Sciatic nerve (tissue), 2 donors: ENCODE measurements at regions not wholly inside any gene's neighbourhood (a gene's known extent, or its start where the extent isn't known, plus 50 kb on each side); places are given as distances from the start of the nearest gene placed in this dataset.
A peak's percentile ranks its signal among the peaks of the same experiment; 100 is the strongest.

Experiments
- ATAC-seq: fragments of 200-7000 bp; cut with Tn5 transposase; one replicate; pipeline ENCODE4 v1.9.1; 2020; ENCODE audit warnings: mild to moderate bottlenecking, moderate library complexity
- DNase-seq: peaks from one replicate; pipeline ENCODE4 v3.0.0-alpha.2; 2020; ENCODE audit warnings: low spot score
- intact Hi-C: fragments of 100-400 bp; cut with DNase I; formaldehyde crosslinking; loops from one replicate; pipeline ENCODE4 v1.14.2; 2022
- donor health status: DM: no; HTN: no; CAD: no.
- donor health status: DM: no; HTN: no; CAD: no.

DNA sequence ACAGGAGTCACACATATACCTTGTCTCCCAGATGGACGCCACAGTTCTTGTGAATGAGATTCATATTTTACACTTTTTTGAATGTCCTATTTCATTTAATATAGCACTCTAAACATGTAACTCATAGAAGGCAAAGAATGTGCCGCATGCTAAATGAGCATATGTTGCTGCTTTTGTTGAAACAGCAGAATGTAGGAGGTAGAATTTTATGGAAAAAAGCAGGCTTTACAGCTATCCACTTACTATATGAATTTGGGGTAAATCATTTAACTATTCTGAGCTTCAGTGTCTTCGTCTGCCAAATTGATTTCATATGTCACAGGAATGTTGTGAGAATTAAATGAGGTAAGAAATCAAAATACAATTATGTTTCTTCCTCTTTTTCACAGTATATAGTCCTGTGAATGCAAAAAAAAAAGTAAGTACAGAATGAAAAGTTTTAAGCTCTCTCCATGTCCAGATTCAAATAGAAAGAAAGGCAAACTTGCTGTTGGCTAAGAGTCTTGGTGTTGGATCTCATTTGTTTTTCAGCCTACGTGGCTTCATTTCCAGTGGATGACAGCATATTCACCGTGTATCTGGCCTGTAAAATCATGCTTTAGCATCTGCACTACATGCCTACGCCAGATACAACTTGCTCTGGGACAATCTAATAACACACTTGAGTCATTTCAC, 154.7 kb upstream of the CNTNAP5 start:
- ATAC-seq = peak; percentile 46
- DNase-seq = no peak
- intact Hi-C loops = no loop called here

DNA sequence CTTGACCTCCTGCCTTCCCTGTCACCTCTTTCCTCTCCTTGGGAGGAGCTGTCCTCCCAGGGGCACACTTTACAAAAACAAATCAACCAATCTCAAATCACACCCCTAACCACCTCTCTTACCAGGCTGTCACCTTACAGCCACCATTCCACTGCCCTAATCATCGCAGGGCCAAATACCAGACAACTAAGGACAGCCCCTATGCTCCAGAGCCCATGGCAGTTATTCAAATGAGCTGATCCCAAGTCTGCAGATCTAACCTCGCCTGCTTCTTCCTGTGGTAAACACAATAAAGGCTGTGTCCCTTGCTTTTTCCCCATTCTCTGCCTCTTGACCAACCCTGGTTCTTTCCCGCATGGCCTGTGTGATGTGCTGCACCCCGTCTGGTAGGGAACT, 154.2 kb upstream of the CNTNAP5 start:
- DNase-seq (no peak), ATAC-seq (peak; percentile 15)
- intact Hi-C loops = no loop called here

DNA sequence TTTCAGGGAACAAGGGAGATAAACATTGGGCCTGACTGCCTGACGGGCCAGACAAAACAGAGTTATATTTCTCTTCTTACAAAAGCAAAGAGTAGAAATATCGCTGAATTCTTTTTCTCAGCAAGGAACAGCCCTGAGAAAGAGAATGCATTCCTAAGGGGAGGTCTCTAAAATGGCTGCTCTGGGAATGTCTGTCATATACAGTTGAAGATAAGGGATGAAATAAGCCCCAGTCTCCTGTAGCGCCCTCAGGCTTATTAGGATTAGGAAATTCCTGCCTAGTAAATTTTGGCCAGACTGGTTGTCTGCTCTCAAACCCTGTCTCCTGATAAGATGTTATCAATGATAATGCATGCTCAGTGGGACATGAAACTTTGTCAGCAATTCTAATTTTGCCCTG, 134.9 kb upstream of the CNTNAP5 start:
- DNase-seq (no peak), ATAC-seq (no peak)
- intact Hi-C loops = no loop called here

GRCh38 chr2:123894167-123894566, 130.9 kb upstream of the CNTNAP5 start:
- DNase-seq (no peak), ATAC-seq (no peak)
- intact Hi-C loops = no loop called here

GRCh38 chr2:123895651-123896050, 129.4 kb upstream of the CNTNAP5 start:
- DNase-seq (no peak), ATAC-seq (no peak)
- intact Hi-C loops = no loop called here

DNA sequence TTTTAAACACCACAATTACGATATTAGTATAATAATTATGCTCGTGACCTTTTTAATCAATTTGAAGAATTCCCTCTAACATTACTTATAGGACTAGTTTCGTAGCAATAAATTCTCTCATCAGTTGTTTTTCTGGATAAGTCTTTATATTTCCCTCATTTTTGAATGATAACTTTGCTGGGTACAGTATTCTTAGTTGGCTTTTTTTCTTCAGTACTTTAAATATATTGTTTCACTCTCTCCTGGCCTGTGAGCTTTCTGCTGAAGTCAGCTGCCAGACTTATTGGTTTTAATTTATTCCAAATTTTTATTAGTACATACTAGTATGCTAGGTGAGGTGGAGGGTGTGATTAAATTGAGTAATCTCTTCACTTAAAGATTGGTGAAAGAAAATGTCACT, 123.8 kb upstream of the CNTNAP5 start:
- ATAC-seq (no peak), DNase-seq (no peak)
- intact Hi-C loops = no loop called here

DNA sequence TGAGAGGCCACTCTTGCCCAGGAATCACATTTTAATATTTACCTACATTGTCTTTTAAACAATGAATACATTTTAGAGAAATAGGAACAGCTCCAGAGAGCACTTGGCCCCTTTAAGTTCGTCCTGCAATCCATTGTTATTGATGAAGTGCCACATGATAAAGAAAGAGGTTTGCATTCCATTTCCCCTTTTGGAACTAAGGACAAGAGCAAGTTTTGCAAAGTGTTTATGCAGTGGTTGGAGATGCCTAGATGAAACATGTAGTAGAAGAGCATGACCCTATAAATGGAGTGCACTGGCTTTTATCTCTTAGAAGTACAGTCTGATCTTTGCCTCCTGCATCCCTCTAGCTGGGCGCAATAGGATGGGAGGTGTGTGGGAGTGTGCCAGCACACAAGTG, 118.7 kb upstream of the CNTNAP5 start:
- DNase-seq (no peak), ATAC-seq (no peak)
- intact Hi-C loops = no loop called here

DNA sequence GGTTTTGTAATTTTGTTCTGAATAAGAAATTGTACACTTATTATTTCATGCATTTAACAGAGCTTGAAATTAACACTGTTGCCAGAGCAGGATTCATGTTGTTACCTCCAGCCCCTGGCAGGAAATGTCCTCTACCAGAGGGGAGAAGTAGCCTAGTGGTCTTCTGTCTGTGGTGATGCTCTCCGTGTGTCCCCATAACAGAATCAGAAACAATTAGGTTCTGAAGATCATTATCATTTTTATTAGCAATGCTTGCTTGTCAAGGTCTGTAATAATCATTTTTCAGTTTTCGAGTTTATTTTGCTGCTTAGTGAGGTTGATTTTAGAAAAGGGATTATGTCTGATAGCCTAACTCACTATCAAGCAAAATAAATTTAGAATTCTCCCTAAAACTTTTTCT, 116.6 kb upstream of the CNTNAP5 start:
- intact Hi-C loops = no loop called here
- ATAC-seq = no peak
- DNase-seq = no peak

DNA sequence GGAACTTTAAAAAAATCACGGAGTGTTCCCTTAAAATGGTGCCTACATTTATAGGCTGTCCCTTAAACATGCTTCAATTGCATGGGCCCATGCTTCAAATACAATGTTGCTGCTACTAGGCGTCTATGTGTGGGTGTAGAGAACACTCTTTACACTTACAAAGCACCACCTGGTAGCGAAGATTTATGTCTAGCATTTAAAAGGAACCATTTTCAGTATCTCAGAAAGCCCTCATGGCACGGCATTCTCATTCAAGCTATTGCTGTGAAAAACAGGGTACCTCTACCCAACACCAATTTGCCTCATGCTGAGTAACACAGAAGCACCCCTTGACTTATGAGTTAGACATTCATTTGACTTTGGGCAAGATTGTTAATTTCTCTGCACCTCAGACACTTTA, 112.9 kb upstream of the CNTNAP5 start:
- DNase-seq (no peak), ATAC-seq (no peak)
- intact Hi-C loops = no loop called here

GRCh38 chr2:123913143-123913735, 111.8 kb upstream of the CNTNAP5 start:
- intact Hi-C loops = no loop called here
- ATAC-seq = no peak
- no peak for DNase-seq

DNA sequence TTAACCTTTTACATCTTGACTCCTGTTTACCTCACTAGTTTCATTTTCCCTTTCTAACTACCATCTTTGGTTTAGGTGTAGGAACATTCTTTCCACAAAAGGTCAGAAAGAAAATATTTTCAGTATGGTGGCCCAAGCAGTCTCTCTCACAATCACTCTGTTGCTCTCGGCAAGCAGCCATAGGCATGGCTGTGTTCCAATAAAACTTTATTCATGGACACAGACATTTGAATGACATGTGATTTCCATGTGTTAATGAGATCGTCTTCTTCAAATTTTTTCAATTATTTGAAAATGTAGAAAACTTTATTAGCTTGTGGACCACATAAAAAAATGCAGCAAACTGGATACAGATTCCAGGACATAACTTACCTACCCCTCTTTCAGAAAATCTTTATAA, 109.7 kb upstream of the CNTNAP5 start:
- intact Hi-C loops = no loop called here
- no peak for ATAC-seq
- DNase-seq = no peak

- ATAC-seq (no peak), DNase-seq (no peak)
- intact Hi-C loops = no loop called here
Measured at GRCh38 chr2:123916051-123916450, 109.0 kb upstream of the CNTNAP5 start.

GRCh38 chr2:123916531-123916930, 108.6 kb upstream of the CNTNAP5 start:
- intact Hi-C loops = no loop called here

GRCh38 chr2:123917241-123917640, 107.8 kb upstream of the CNTNAP5 start:
- DNase-seq (no peak), ATAC-seq (no peak)
- intact Hi-C loops = no loop called here

More at GRCh38 chr2:123916531-123916930, 108.6 kb upstream of the CNTNAP5 start:
- ATAC-seq (no peak), DNase-seq (no peak)

- intact Hi-C loops = no loop called here
- ATAC-seq = no peak
- no peak for DNase-seq
Measured at GRCh38 chr2:123928358-123928757, 96.7 kb upstream of the CNTNAP5 start.

- intact Hi-C loops = no loop called here
- no peak for ATAC-seq
Measured at GRCh38 chr2:123935405-123935804, 89.7 kb upstream of the CNTNAP5 start.

DNA sequence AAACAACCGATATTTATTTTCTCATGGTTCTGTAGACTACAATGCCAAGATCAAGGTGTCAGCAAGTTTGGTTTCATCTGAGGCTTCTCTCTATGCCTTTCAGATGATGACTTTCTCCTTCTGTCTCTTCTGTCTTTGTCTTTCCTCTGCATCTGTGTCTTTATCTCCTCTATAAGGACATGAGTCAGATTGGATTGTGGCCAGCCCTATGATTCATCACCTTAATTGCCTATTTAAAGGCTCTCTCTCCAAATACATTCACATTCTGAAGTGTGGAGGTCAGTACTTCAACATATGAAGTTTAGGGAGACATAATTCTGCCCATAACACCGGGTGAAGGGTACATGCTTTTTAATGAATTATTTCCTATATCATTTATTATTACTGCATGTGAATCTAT, 71.2 kb upstream of the CNTNAP5 start:
- ATAC-seq (no peak), DNase-seq (no peak)
- intact Hi-C loops = no loop called here

More at GRCh38 chr2:123935405-123935804, 89.7 kb upstream of the CNTNAP5 start:
- DNase-seq = no peak

GRCh38 chr2:123958011-123958410, 67.1 kb upstream of the CNTNAP5 start:
- ATAC-seq (no peak), DNase-seq (no peak)
- intact Hi-C loops = no loop called here

- intact Hi-C loops = no loop called here
- ATAC-seq = no peak
Measured at GRCh38 chr2:123961576-123961975, 63.5 kb upstream of the CNTNAP5 start.

GRCh38 chr2:123971564-123972318, 53.3 kb upstream of the CNTNAP5 start:
- DNase-seq (no peak), ATAC-seq (no peak)
- intact Hi-C loops = no loop called here

More at GRCh38 chr2:123961576-123961975, 63.5 kb upstream of the CNTNAP5 start:
- DNase-seq = no peak
